IPS-18a (cell line): ENCODE measurements at regions not wholly inside any gene's neighbourhood (a gene's known extent, or its start where the extent isn't known, plus 50 kb on each side); places are given as distances from the start of the nearest gene placed in this dataset.

Experiments used
- H3K27ac ChIP-seq: one replicate; pipeline ENCODE4 v1.5.1; 2013; ENCODE audit warnings: low read length
- H3K27me3 ChIP-seq: one replicate; pipeline ENCODE4 v1.6.1; 2013; ENCODE audit warnings: mild to moderate bottlenecking, low read length; ENCODE audit not compliant: control insufficient read depth, insufficient read depth
- H3K36me3 ChIP-seq: one replicate; pipeline ENCODE4 v1.6.1; 2013; ENCODE audit warnings: low read depth, low read length; ENCODE audit not compliant: control insufficient read depth
- H3K4me1 ChIP-seq: one replicate; pipeline ENCODE4 v1.6.1; 2013; ENCODE audit warnings: low read depth, low read length; ENCODE audit not compliant: control insufficient read depth
- H3K4me3 ChIP-seq: one replicate; pipeline ENCODE4 v1.5.1; 2013; ENCODE audit warnings: low read length
- H3K9ac ChIP-seq: one replicate; pipeline ENCODE4 v1.6.1; 2013; ENCODE audit warnings: mild to moderate bottlenecking, low read length, moderate library complexity
- H3K9me3 ChIP-seq: one replicate; pipeline ENCODE4 v1.6.1; 2013; ENCODE audit warnings: low read depth, low read length; ENCODE audit not compliant: control insufficient read depth

DNA sequence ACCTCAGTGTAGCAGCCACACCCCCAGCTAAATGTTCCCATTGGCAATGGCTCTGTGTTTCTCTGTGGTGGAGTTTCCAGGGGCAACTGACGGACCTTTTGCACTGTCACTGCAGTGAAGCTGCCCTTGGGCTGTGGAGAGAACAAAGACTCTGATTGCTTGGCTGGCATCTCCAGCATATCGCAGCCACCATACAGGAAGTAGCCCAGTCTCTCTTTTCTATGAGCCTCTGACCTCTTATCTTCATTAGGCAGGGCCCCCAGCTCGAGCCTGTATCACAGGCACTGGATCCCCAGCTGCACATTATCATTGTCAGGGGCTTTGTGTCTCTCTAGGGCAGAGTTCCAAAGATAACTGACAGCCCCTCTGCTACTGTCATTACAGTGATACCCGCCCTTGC is 483.5 kb downstream of the ARAP2 start:
- Histone ChIP-seq H3K27ac (no peak overlapping the region), H3K36me3 (no peaks in the 10 kb centered on the region), H3K4me1 (no peaks in the 10 kb centered on the region), H3K9ac (no peak overlapping the region), H3K4me3 (no peak overlapping the region), H3K9me3 (no peaks in the 10 kb centered on the region), H3K27me3 (no peaks in the 10 kb centered on the region)

DNA sequence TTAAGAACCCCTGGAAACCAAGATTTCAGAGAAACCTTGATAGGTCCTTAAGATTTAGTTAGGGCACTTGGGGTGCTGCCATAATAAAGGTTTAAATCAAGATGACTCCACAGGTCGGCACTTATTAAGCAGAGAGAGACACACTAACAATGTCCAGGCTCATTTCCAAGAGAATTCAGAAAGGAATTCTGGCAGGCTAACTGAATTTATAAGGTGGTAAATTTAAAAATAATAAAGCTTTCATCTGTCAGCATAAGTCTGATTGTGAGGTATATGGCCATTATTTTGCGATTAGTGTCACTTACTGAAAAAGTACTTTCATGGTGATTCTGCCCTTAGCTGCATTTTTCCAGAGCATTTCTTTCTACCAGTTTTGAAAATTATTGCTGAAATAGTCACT is 472.7 kb downstream of the ARAP2 start:
- no peak overlapping the region for H3K27ac ChIP-seq
- no peak overlapping the region for H3K4me3 ChIP-seq
- no peaks in the 10 kb centered on the region for H3K36me3 ChIP-seq
- H3K27me3 ChIP-seq = no peaks in the 10 kb centered on the region
- no peak overlapping the region for H3K9ac ChIP-seq
- H3K4me1 ChIP-seq = no peaks in the 10 kb centered on the region
- H3K9me3 ChIP-seq = no peaks in the 10 kb centered on the region

DNA sequence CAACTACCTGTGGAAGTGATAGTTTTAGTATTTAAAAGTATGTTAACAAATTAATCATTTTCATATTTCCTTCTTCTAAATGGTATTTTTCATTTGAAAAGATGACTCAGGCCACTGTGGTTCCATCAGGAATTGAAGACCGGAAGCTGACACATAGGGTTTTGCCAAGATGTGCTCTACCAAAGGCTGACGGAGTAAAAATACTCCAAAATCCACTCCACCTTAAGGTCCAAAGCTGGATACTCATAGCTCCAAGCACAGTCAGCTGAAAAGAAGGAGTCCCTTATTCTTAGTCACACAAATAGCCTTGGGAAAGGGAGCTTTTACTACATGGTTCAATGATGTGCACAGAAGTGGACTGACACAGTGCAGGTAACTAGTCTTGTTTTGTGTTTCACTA is 472.0 kb downstream of the ARAP2 start:
- Histone ChIP-seq H3K27me3 (no peaks in the 10 kb centered on the region), H3K9ac (no peak overlapping the region), H3K9me3 (no peaks in the 10 kb centered on the region), H3K4me1 (no peaks in the 10 kb centered on the region), H3K36me3 (no peaks in the 10 kb centered on the region), H3K4me3 (no peak overlapping the region), H3K27ac (no peak overlapping the region)

DNA sequence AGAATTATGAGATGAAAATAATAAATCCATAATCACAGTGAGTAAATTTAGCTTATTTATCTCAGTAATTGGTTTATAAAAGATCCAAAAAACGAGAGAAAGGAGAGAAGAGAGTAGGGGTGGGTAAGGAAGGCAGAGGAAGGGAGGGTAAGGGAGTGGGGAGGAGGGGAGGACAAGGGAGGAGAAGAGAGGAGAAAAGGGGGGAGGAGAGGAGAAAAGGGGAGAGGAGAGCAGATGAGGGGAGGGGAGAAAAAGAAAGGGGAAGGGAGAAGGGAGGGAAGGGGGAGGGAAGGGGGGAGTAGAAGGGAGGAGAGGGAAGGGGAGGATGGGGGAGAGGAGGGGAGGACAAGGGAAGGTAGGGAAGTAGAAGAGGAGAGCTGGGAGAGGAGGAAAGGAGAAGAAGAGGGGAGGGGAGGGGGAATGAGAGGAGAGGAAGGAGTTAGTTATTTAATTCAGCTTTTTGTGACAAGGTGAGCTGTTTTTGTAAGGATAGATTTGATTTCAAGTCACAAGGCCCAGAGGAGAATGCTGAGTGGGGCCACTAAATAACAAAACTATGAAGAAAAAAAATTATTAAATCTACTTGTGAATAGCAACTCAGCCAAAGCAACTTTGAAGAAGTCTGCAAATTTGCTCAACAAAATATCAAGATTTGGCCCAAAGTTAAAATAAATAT is 454.3 kb downstream of the ARAP2 start:
- H3K9ac ChIP-seq = no peak overlapping the region
- no peaks in the 10 kb centered on the region for H3K9me3 ChIP-seq
- H3K4me3 ChIP-seq = no peak overlapping the region
- H3K27ac ChIP-seq = no peak overlapping the region
- H3K27me3 ChIP-seq = no peaks in the 10 kb centered on the region
- H3K4me1 ChIP-seq = no peaks in the 10 kb centered on the region
- no peaks in the 10 kb centered on the region for H3K36me3 ChIP-seq

DNA sequence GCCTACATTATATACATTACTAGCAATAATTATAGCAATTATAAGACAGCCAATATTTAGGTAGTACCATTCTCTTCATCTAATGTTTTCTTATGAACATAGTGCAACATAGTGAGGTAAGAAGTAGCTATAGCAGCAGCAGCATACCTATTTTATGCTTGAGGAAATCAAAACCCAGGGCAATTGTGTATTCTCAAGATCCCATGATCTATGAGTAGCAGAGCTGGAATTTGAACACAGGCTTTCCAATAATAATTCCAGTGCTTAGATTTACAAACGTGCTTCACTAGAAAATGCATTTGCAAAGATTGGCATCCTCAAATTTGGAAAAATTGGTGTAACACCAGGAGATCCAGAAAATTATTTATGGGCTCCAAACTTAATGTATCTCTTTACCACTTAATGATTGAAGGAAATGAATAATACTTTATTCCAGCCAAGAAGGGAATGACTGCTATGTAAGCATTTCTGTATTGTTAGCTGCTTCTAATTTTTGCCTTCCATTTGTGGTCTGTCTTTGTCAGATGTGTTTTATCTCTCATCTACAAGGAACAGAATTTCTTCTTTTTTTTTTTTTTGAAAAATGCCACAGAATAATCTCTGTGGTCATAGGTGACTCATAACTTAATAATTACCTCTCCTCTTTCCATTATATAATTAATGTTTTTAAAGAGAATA is 451.1 kb downstream of the ARAP2 start:
- no peaks in the 10 kb centered on the region for H3K27me3 ChIP-seq

DNA sequence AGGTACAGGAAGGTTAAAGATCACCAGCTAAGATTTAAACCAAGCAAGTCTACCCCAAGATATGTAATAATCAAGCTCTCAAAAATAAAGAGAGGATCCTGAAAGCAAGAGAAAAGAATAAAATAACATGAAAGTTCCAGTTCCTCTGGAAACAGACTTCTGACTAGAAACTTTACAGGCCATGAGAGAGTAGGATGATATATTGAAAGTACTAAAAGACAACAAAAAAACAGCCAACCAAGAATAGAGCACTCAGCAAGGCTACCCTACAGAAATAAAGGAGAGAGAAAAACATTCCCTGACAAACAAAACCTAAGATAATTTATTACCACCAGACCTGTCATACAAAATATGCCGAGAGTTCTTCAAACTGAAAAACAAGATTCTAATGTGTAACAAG is 450.5 kb downstream of the ARAP2 start:
- no peaks in the 10 kb centered on the region for H3K36me3 ChIP-seq
- H3K27me3 ChIP-seq = no peaks in the 10 kb centered on the region
- H3K27ac ChIP-seq = no peak overlapping the region
- H3K4me3 ChIP-seq = no peak overlapping the region
- peaks cover 8% of the 10 kb centered on the region for H3K9me3 ChIP-seq
- H3K4me1 ChIP-seq = no peaks in the 10 kb centered on the region
- H3K9ac ChIP-seq = no peak overlapping the region

More for the DNA sequence above, 451.1 kb downstream of the ARAP2 start:
- Histone ChIP-seq H3K4me3 (no peak overlapping the region), H3K27ac (no peak overlapping the region), H3K9ac (no peak overlapping the region), H3K36me3 (no peaks in the 10 kb centered on the region), H3K4me1 (no peaks in the 10 kb centered on the region), H3K9me3 (peaks cover 8% of the 10 kb centered on the region)

DNA sequence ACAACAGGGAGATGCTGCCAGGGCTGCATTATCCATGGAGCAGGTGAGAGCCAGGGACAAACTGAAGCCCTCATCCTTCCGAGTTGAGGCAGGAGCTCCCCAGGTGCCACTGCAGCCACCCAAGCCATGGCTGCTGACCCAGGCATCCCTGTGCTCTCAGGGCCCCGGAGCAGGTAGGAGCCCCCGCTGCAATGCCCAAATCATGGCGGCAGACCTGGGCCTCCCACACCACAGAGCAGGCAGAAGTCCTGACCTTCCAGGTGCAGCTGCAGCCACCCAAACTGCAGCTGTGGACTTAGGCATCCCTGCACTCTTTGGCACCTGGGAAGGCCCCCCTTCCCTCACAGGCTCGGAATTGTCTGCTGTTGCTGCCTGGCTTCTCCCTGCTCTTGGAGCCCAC is 443.6 kb downstream of the ARAP2 start:
- Histone ChIP-seq H3K27ac (no peak overlapping the region), H3K4me1 (no peaks in the 10 kb centered on the region), H3K9me3 (peaks cover 8% of the 10 kb centered on the region), H3K4me3 (no peak overlapping the region), H3K9ac (no peak overlapping the region), H3K27me3 (no peaks in the 10 kb centered on the region), H3K36me3 (no peaks in the 10 kb centered on the region)

DNA sequence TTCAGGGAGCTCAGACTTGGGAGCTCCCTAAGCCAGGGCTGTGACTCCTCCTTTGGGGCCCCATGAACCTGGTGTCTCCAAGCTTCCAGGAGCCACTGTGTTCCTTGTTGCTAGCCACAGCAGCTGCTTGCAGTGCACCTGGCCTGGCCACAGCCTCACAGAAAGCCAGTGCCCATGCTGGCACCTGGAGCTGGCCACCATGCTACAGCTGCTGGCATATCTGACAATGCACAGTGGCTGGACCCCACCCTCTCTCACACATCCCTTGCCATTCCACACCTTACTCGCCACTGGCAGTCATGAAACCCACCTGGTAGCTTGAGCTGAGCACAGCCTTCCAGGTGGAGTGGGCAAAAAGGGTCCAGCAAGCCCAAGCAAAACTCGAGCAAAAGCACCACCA is 441.7 kb downstream of the ARAP2 start:
- no peak overlapping the region for H3K27ac ChIP-seq
- H3K36me3 ChIP-seq = no peaks in the 10 kb centered on the region
- peaks cover 2% of the 10 kb centered on the region for H3K9me3 ChIP-seq
- no peaks in the 10 kb centered on the region for H3K4me1 ChIP-seq
- no peak overlapping the region for H3K4me3 ChIP-seq
- no peak overlapping the region for H3K9ac ChIP-seq
- H3K27me3 ChIP-seq = no peaks in the 10 kb centered on the region

DNA sequence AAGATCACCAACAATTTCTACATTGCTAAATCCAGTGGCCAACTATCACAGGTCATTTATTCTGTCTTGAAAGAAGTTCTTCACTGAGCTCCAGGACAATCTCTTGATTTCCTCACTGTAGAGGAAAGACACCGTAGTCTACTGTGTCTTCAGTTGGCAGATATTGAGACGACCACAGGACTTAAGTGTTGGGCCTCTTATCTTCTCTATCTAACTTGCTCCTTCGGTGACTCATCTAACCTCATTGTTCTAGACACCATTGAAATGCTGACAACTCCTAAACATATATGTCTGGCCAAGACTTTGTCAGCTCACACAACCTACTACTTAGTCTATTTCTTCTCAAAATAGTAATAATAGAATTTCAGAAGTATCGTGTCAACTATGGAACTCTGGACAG is 425.8 kb downstream of the ARAP2 start:
- Histone ChIP-seq H3K27ac (no peak overlapping the region), H3K9ac (no peak overlapping the region), H3K9me3 (no peaks in the 10 kb centered on the region), H3K36me3 (no peaks in the 10 kb centered on the region), H3K4me3 (no peak overlapping the region), H3K27me3 (no peaks in the 10 kb centered on the region), H3K4me1 (no peaks in the 10 kb centered on the region)

DNA sequence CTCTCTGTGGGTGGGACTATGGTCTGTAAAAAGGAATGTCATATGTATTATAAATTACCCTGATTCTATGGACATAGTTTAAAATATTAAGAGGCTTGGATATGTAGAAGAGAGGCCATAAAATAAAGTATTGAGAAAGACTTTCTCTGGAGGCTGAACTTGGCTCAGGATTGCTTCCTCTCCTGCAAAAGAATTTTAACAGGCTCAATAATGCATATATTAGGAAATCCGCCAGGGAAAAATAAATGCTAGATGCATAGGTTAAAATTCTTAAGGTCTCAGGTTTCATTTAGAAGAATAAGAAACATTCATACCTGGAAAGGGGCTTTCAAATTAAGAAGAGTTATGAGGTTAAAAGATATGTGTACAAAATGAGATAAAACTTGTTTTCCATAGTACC is 424.3 kb downstream of the ARAP2 start:
- Histone ChIP-seq H3K36me3 (no peaks in the 10 kb centered on the region), H3K27ac (no peak overlapping the region), H3K27me3 (no peaks in the 10 kb centered on the region), H3K4me3 (no peak overlapping the region), H3K4me1 (no peaks in the 10 kb centered on the region), H3K9me3 (no peaks in the 10 kb centered on the region), H3K9ac (no peak overlapping the region)

DNA sequence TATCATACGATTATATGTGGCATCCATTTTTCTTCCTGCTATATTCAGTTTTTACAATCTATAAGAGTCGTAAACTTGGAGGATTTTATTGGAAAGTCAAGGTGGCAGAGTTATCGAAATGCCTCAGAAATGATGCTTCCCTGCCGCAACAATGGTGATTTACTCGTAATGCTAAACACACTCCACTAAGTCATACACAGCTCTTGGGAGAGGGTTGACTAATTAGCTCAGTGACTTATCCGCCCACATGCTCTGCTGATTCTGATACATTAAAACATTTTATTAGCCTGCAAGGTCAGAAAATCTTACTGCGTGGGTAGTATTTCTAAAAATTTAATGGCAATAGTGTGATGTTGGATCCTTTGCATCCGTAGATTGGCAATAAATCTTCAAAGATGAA is 420.1 kb downstream of the ARAP2 start:
- Histone ChIP-seq H3K9ac (no peak overlapping the region), H3K27ac (no peak overlapping the region), H3K36me3 (no peaks in the 10 kb centered on the region), H3K9me3 (no peaks in the 10 kb centered on the region), H3K4me3 (no peak overlapping the region), H3K27me3 (no peaks in the 10 kb centered on the region), H3K4me1 (no peaks in the 10 kb centered on the region)

DNA sequence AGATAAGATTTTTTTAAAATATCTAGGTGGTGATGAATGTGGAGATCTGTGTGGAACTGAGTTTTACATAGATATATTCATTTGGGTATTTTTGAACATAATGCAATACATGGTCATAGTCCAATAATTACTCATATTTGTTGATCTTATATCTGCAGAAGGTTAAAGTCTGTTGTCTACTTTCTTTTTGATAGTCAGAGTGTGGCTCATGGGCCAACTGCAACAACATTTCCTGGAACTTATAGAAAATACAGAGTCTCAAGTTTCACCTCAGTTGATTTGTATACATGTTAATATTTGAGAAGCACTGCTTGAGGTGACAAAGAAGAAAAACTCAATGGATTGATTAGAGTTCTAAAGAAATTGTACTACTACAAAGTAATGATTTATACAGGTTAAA is 408.4 kb downstream of the ARAP2 start:
- Histone ChIP-seq H3K9me3 (no peaks in the 10 kb centered on the region), H3K9ac (no peak overlapping the region), H3K36me3 (no peaks in the 10 kb centered on the region), H3K4me1 (no peaks in the 10 kb centered on the region), H3K27me3 (no peaks in the 10 kb centered on the region), H3K27ac (no peak overlapping the region), H3K4me3 (no peak overlapping the region)
